OCI-LY7 (cell line): ENCODE measurements at regions not wholly inside any gene's neighbourhood (a gene's known extent, or its start where the extent isn't known, plus 50 kb on each side); places are given as distances from the start of the nearest gene placed in this dataset.

Experiments
- BruUV-seq: library from RNA; stranded (reverse); fragments of 400-500 nt; replicated peaks from 2 replicates; lab custom pipeline; 2021; lab: Mats Ljungman, UMichigan
- CTCF ChIA-PET: fragments of 300-600 bp; sonication (Branson Sonifier 250); formaldehyde crosslinking; loops from one replicate; lab custom pipeline; 2022; ENCODE audit warnings: antibody characterized with exemption; ENCODE audit not compliant: unreplicated experiment; lab: Charles Lee
- POLR2A ChIA-PET: fragments of 300-600 bp; sonication (Branson Sonifier 250); formaldehyde crosslinking; loops from one replicate; lab custom pipeline; 2022; ENCODE audit warnings: antibody characterized with exemption; lab: Charles Lee
- DNase-seq: peaks from one replicate; pipeline ENCODE4 v3.0.0-alpha.2; 2015; ENCODE audit warnings: low spot score
- H2AFZ ChIP-seq: fragments of 200-600 bp; sonication (generic), shearing (Covaris generic); 2 replicates; pipeline ENCODE4 v1.6.1; 2014; ENCODE audit warnings: mild to moderate bottlenecking, antibody characterized with exemption, low read length, moderate library complexity
- H3K27ac ChIP-seq: fragments of 200-600 bp; sonication (generic); 2 replicates; pipeline ENCODE4 v1.5.1; 2014; ENCODE audit warnings: mixed run types, low read depth, mild to moderate bottlenecking, moderate library complexity, low read length, inconsistent platforms; ENCODE audit not compliant: poor library complexity, severe bottlenecking
- H3K36me3 ChIP-seq: fragments of 200-600 bp; sonication (generic); 2 replicates; pipeline ENCODE4 v1.6.1; 2014; ENCODE audit warnings: mild to moderate bottlenecking, antibody characterized with exemption, low read length, moderate library complexity, mixed read lengths; ENCODE audit not compliant: insufficient read depth
- H3K4me1 ChIP-seq: fragments of 200-600 bp; sonication (generic); 2 replicates; pipeline ENCODE4 v1.5.1; 2014; ENCODE audit warnings: mild to moderate bottlenecking, low read length; ENCODE audit not compliant: insufficient read depth, poor library complexity, severe bottlenecking
- H3K4me2 ChIP-seq: fragments of 200-600 bp; sonication (generic); 2 replicates; pipeline ENCODE4 v1.6.1; 2014; ENCODE audit warnings: mild to moderate bottlenecking, low read length
- H3K4me3 ChIP-seq: fragments of 200-600 bp; sonication (generic); 2 replicates; pipeline ENCODE4 v1.5.1; 2014; ENCODE audit warnings: mild to moderate bottlenecking, low read depth, low read length; ENCODE audit not compliant: poor library complexity, severe bottlenecking
- H3K79me2 ChIP-seq: fragments of 200-600 bp; sonication (generic); 2 replicates; pipeline ENCODE4 v1.6.1; 2016; ENCODE audit warnings: low read depth, mild to moderate bottlenecking, low read length, moderate library complexity, mixed read lengths; ENCODE audit not compliant: insufficient read depth
- H3K9me2 ChIP-seq: fragments of 200-600 bp; sonication (generic); 2 replicates; pipeline ENCODE4 v1.6.1; 2016; ENCODE audit warnings: mild to moderate bottlenecking, low read length, mixed read lengths; ENCODE audit not compliant: insufficient read depth
- H3K9me3 ChIP-seq: fragments of 200-600 bp; sonication (generic); 2 replicates; pipeline ENCODE4 v1.6.1; 2014; ENCODE audit warnings: mild to moderate bottlenecking, mixed run types, low read length, mixed read lengths
- H4K20me1 ChIP-seq: fragments of 200-600 bp; sonication (generic); 2 replicates; pipeline ENCODE4 v1.6.1; 2014; ENCODE audit warnings: mild to moderate bottlenecking, antibody characterized with exemption, low read length, moderate library complexity, mixed read lengths; ENCODE audit not compliant: insufficient read depth
- EZH2phosphoT487 ChIP-seq: fragments of 200-600 bp; sonication (generic); IDR thresholded peaks from 2 replicates; pipeline ENCODE4 v1.6.1; 2018; ENCODE audit warnings: low read depth, borderline replicate concordance, mild to moderate bottlenecking, mixed run types, antibody characterized with exemption, low read length, moderate library complexity, mixed read lengths
- intact Hi-C: fragments of 100-400 bp; cut with micrococcal nuclease; formaldehyde crosslinking; loops from one replicate; pipeline ENCODE4 v1.10.0; 2022; ENCODE audit not compliant: unreplicated experiment
- TF ChIP-seq, protein P1 (sequence below): fragments of 200-600 bp; sonication (generic); conservative IDR thresholded peaks from 2 replicates; pipeline ENCODE4 v1.5.1; 2014; ENCODE audit warnings: mild to moderate bottlenecking, antibody characterized with exemption, low read length, moderate library complexity, mixed read lengths

DNA sequence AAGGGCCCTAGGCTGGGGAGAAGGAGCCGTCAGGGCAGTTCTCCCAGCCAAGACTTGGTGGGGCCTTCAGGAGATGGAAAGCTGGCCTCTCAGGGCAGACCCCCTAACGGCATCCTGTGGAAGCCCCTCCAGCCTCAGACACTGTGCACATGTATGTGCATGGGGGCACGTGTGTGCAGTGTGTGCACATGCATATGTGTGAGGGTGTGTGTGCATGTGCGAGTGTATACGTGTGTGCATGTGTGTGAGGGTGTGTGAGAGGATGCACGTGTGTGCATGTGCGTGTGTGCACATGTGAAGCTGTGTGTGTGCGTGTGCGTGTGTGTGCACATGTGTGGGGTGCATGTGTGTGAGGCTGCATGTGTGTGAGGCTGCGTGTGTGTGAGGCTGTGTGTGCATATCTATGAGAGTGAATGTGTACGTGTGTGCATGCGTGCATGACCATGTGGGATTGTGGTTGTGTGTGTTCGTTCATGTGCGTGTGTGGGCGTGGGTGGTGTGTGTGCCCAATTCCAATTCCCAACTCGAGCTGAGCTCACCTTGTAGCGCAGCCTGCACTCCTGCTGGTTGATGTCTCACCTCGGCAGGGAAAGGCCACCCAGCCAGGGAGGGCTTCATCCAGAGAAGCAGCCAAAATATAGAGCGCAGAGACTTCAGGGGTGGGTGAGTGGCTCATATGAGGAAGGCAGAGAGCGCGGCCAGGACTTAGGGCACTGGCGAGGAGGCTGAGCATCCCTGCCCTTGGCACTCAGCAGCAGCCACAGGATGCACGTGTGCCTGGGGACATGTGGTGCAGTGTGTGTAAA lies 142.7 kb upstream of the PPP1R26 start:
- Histone ChIP-seq H3K79me2 (no peaks in the 10 kb centered on the region), H3K4me1 (no peaks in the 10 kb centered on the region), H3K4me3 (no peak overlapping the region), H3K9me2 (no peaks in the 10 kb centered on the region), H3K36me3 (no peaks in the 10 kb centered on the region), H2AFZ (no peak overlapping the region), H3K9me3 (no peaks in the 10 kb centered on the region), H3K4me2 (no peak overlapping the region), H3K27ac (no peak overlapping the region), H4K20me1 (no peaks in the 10 kb centered on the region)
- intact Hi-C loops = no loop called here
- no TSS peak for BruUV-seq
- TF ChIP-seq, protein P1, sequence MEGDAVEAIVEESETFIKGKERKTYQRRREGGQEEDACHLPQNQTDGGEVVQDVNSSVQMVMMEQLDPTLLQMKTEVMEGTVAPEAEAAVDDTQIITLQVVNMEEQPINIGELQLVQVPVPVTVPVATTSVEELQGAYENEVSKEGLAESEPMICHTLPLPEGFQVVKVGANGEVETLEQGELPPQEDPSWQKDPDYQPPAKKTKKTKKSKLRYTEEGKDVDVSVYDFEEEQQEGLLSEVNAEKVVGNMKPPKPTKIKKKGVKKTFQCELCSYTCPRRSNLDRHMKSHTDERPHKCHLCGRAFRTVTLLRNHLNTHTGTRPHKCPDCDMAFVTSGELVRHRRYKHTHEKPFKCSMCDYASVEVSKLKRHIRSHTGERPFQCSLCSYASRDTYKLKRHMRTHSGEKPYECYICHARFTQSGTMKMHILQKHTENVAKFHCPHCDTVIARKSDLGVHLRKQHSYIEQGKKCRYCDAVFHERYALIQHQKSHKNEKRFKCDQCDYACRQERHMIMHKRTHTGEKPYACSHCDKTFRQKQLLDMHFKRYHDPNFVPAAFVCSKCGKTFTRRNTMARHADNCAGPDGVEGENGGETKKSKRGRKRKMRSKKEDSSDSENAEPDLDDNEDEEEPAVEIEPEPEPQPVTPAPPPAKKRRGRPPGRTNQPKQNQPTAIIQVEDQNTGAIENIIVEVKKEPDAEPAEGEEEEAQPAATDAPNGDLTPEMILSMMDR = no peak
- ChIA-PET CTCF (no interaction called here), POLR2A (no interaction called here)
- no peak for DNase-seq

DNA sequence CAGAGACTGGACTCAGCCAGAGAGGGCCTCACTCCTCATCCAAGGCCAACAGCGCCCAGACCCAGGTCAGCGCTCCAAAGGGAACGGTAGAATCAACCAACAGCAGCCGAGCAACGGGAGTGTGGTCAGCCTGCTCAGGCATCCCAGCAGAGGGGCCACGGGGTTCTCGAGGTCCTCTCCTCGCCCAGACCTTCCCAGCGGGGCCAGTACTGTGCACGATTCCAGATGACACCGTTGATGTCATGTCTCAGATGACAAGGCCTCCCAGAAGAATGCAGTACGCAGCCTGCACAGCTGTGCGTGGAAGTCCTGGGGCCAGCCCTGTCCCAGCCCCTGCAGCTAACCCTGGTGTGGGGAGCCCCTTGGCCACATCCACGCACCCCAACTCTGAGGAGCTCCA lies 141.0 kb upstream of the PPP1R26 start:
- Histone ChIP-seq H3K4me2 (no peak overlapping the region), H4K20me1 (no peaks in the 10 kb centered on the region), H3K9me3 (no peaks in the 10 kb centered on the region), H3K4me3 (no peak overlapping the region), H3K9me2 (no peaks in the 10 kb centered on the region), H3K36me3 (no peaks in the 10 kb centered on the region), H2AFZ (no peak overlapping the region), H3K27ac (no peak overlapping the region), H3K79me2 (no peaks in the 10 kb centered on the region), H3K4me1 (no peaks in the 10 kb centered on the region)
- DNase-seq = no peak
- no peak for TF ChIP-seq EZH2phosphoT487
- TF ChIP-seq, protein P1 = no peak
- intact Hi-C loops = no loop called here
- CTCF ChIA-PET = interaction anchor here (0.6 kb wide), 1 partner anchor 552 kb away, joined by 3 read pairs; no protein-coding TSS in a partner anchor
- POLR2A ChIA-PET = no interaction called here
- BruUV-seq = no TSS peak

DNA sequence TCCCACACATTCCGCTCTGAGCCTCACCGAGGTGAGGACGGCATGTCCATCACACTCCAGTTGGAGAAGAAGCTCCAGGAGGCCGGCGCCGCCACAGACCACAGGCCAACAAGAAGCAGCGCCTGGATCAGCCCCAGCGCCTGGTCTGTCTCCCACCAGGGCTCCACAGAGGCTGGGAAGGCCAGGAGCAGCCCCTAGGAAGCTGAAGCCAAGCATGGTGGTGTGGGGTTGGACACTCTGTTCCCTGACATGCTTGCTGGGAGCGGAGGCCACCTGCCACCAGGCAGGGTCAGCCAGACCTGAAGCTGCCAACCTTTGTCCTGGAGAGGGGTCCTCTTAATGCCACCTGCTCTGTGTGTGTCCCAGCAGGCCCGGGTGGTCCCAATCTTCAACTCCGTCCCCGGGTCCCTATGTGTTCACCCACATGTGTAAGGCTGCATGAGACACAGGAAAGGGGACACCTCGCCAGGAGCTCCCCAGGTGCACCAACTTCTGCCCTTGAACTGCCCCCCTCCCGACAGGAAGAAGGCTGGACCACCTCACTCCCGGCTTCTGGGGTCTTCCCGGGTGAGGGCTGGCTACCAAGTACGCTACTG lies 140.1 kb upstream of the PPP1R26 start:
- BruUV-seq = no TSS peak
- DNase-seq = no peak
- intact Hi-C loops = no loop called here
- H3K9me2 ChIP-seq = no peaks in the 10 kb centered on the region
- H3K79me2 ChIP-seq = no peaks in the 10 kb centered on the region
- ChIA-PET POLR2A (no interaction called here), CTCF (interaction anchor here (0.6 kb wide), 1 partner anchor 552 kb away, joined by 3 read pairs; no protein-coding TSS in a partner anchor)
- H3K9me3 ChIP-seq = no peaks in the 10 kb centered on the region
- H3K27ac ChIP-seq = no peak overlapping the region
- no peak for TF ChIP-seq EZH2phosphoT487
- TF ChIP-seq, protein P1 = no peak
- no peak overlapping the region for H3K4me3 ChIP-seq
- H3K4me1 ChIP-seq = no peaks in the 10 kb centered on the region
- H4K20me1 ChIP-seq = no peaks in the 10 kb centered on the region
- H3K36me3 ChIP-seq = no peaks in the 10 kb centered on the region
- no peak overlapping the region for H2AFZ ChIP-seq
- no peak overlapping the region for H3K4me2 ChIP-seq
